ENCODE measurements at regions not wholly inside any gene's neighbourhood (a gene's known extent, or its start where the extent isn't known, plus 50 kb on each side); places are given as distances from the start of the nearest gene placed in this dataset.

DNA sequence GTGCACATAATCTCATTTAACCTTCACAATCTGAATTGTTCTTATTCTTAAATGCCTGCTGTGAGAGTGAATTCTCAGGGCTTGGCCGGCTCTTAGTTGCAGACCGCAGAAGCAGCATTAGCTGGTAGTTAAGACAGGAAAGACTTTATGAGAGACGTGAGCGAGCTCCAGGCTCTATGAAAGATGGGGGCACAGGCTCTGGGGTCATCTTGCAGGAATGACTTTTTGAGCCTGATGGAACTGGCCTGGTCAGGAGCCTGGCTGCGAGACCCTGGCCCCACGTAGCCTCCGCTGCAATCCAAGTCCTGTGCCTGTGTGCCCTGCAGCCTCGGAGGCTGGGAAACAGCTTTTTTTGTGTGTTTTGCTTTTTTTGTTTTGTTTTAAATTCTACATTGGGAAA lies 958.8 kb upstream of the ZNF722 start:
- TF ChIP-seq, protein P1, sequence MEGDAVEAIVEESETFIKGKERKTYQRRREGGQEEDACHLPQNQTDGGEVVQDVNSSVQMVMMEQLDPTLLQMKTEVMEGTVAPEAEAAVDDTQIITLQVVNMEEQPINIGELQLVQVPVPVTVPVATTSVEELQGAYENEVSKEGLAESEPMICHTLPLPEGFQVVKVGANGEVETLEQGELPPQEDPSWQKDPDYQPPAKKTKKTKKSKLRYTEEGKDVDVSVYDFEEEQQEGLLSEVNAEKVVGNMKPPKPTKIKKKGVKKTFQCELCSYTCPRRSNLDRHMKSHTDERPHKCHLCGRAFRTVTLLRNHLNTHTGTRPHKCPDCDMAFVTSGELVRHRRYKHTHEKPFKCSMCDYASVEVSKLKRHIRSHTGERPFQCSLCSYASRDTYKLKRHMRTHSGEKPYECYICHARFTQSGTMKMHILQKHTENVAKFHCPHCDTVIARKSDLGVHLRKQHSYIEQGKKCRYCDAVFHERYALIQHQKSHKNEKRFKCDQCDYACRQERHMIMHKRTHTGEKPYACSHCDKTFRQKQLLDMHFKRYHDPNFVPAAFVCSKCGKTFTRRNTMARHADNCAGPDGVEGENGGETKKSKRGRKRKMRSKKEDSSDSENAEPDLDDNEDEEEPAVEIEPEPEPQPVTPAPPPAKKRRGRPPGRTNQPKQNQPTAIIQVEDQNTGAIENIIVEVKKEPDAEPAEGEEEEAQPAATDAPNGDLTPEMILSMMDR (conservative IDR thresholded peaks at IDR 0.05; ENCODE audit: low read depth, low read length): no peak
- H3K4me3 ChIP-seq (ENCODE audit: low read depth, low read length): no peak overlapping the region
- no peak for DNase-seq (ENCODE audit: low read depth)

DNA sequence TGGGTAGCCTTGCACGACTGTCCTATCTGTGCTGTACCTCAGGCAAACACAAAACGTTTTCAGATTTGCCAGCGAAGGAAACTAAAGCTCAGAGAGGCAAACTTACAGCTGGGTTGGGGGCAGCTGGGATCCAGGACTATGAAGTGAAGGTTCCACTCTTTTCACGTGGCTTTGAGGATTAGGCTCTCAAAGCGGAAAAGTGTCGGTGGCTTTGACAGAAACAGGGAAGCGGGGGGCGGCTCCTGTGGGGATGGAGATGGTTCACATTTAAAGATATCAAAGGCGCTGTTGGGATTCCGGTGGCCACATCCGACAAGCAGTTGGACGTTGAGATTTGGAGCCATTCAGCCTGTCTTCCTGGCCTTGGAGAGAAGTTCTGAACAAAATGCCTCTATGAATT lies 958.3 kb upstream of the ZNF722 start:
- no peak overlapping the region for H3K4me3 ChIP-seq (ENCODE audit: low read depth, low read length)
- DNase-seq (ENCODE audit: low read depth): no peak
- TF ChIP-seq, protein P1 (conservative IDR thresholded peaks at IDR 0.05; ENCODE audit: low read depth, low read length): no peak

DNA sequence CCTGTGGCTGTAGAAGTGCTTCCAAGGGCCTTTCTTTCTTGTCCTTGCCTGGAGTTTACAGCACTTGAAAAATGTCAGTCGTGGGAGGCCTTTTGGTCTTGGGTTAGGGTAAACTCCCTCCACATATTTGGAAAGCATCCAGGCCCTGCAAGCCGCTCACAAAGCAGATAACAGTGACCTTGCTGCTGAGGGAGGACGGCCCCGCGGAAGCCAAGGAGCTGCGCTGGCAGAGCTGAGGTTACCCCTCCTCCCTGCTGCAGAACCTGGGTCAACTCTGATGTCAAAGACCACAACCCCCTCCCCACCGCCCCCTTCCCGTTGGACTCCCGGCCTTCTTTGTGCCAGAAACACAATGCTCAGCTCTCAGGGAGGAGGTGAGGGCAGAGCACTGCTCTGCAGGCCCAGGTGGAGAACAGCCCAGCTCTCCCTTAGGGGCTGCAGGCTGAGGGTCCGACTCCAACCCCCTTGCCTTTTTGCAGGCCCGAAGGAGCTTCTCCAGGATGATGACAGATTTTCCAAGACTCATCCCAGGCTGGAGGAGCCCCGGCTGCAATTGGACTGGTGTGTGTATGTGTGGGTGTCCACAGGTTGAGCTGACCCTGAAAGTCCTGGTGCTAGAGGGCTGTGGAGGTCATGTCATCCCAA lies 957.6 kb upstream of the ZNF722 start:
- TF ChIP-seq, protein P1 (conservative IDR thresholded peaks at IDR 0.05; ENCODE audit: low read depth, low read length): no peak
- DNase-seq (ENCODE audit: low read depth): no peak
- H3K4me3 ChIP-seq (ENCODE audit: low read depth, low read length): no peak overlapping the region

DNA sequence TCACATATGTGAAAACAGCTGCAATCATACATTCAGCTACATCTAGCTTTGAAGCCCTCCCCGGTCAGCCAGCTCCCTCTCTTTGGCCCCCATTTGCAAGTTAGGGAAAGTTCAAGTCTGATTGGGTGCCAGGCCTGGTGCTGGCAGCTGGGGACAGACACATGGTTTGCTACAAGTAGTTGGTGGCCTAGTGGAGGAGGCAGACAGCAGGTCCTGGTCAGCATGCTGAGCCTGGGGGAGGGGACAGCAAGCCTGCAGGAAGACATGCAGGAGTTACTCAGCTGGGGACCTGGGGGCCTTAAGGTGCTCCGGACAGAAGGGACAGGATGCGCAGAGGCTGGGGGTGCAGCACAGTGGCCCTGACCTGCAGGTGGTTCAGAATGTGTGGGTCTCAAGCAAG lies 956.9 kb upstream of the ZNF722 start:
- no peak for DNase-seq (ENCODE audit: low read depth)
- TF ChIP-seq, protein P1 (conservative IDR thresholded peaks at IDR 0.05; ENCODE audit: low read depth, low read length): no peak

DNA sequence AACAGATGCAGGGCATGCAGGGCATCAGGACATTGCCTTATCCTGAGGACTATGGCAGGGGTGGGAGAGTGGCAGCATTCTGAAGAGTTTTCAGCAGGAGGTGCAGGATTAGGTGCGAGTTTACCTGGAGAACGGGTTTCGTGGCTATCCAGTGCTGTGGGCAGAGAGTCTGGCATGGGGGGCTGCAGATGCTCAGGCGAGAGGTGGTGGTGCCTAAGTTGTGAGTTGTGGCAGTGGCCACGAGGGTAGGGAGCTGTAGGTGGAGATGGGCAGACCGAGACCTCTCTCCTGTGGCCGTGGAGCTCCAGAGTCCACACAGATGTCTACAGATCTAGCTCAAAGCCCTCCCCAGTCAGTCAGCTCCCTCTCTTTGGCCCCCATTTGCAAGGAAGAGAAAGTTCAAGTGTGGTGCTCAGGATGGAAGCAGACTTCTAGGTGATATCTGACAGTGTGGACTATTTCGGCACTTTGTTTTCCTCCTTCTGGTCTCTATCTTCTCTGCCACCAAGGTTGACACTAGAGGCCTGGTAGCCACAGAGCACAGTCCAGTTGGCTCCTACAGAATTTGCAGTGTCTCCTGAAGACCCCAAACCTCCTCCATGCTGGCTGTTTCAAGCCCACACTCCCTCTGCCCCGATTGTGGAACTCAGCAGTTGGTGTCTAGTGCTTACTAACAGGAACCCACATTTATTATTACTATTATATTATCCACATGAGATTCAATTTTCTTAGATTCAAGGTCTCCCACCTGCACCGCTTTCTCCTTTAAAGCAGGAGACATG lies 955.7 kb upstream of the ZNF722 start:
- TF ChIP-seq, protein P1 (conservative IDR thresholded peaks at IDR 0.05; ENCODE audit: low read depth, low read length): no peak
- H3K4me3 ChIP-seq (ENCODE audit: low read depth, low read length): no peak overlapping the region
- no peak for DNase-seq (ENCODE audit: low read depth)

More for the DNA sequence above, 956.9 kb upstream of the ZNF722 start:
- no peak overlapping the region for H3K4me3 ChIP-seq (ENCODE audit: low read depth, low read length)

DNA sequence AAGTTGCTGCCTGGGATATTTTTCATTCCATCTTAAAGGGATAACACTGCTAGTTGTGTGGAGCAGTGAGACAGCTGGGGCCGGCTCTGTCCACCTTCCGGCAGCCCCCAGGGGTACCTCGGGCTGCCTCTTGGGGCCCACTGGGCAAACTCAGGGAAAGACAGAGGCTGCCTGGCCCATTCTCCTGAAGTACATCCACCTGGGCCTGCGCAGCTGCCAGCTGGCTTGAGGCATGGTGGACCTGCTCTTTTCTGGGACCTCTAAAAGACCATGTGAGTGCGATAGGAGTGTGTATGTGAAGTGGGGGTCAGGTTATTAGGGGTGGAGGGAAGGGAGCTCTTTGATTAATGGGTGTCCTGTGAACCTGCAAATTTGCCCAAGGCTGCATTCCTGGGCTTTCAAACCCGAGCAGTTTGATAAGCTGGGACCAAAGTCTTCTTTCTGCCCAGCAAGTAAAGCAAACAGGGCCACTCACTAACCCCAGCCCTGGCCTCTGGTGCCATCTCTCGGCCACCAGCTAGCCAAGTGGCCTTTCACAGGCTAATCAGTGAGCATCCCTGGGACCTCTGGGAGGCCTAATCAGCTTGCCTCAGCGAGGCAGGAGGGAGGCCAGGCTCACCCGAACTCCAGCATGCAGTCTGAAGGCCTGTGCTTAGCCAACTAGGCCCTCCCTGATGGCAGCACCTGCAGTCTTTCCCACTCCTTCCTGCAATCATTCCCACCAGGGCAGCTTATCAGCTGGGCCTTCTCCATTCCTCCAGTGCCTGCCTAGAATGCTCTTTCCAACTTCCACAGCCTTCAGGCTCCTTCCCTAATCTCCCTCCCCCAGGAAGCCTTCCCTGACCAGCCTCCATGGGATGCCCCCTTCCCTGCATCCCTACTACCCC lies 954.7 kb upstream of the ZNF722 start:
- DNase-seq (ENCODE audit: low read depth): no peak
- TF ChIP-seq, protein P1 (conservative IDR thresholded peaks at IDR 0.05; ENCODE audit: low read depth, low read length): no peak
- H3K4me3 ChIP-seq (ENCODE audit: low read depth, low read length): no peak overlapping the region

Data from epithelial cell of proximal tubule (primary cell).